OCI-LY7 (cell line): ENCODE measurements at regions not wholly inside any gene's neighbourhood (a gene's known extent, or its start where the extent isn't known, plus 50 kb on each side); places are given as distances from the start of the nearest gene placed in this dataset.

Source experiments
- BruUV-seq: library from RNA; stranded (reverse); fragments of 400-500 nt; replicated peaks from 2 replicates; lab custom pipeline; 2021; lab: Mats Ljungman, UMichigan
- CTCF ChIA-PET: fragments of 300-600 bp; sonication (Branson Sonifier 250); formaldehyde crosslinking; loops from one replicate; lab custom pipeline; 2022; ENCODE audit warnings: antibody characterized with exemption; ENCODE audit not compliant: unreplicated experiment; lab: Charles Lee
- POLR2A ChIA-PET: fragments of 300-600 bp; sonication (Branson Sonifier 250); formaldehyde crosslinking; loops from one replicate; lab custom pipeline; 2022; ENCODE audit warnings: antibody characterized with exemption; lab: Charles Lee
- DNase-seq: peaks from one replicate; pipeline ENCODE4 v3.0.0-alpha.2; 2015; ENCODE audit warnings: low spot score
- H2AFZ ChIP-seq: fragments of 200-600 bp; sonication (generic), shearing (Covaris generic); 2 replicates; pipeline ENCODE4 v1.6.1; 2014; ENCODE audit warnings: mild to moderate bottlenecking, antibody characterized with exemption, low read length, moderate library complexity
- H3K27ac ChIP-seq: fragments of 200-600 bp; sonication (generic); 2 replicates; pipeline ENCODE4 v1.5.1; 2014; ENCODE audit warnings: mixed run types, low read depth, mild to moderate bottlenecking, moderate library complexity, low read length, inconsistent platforms; ENCODE audit not compliant: poor library complexity, severe bottlenecking
- H3K36me3 ChIP-seq: fragments of 200-600 bp; sonication (generic); 2 replicates; pipeline ENCODE4 v1.6.1; 2014; ENCODE audit warnings: mild to moderate bottlenecking, antibody characterized with exemption, low read length, moderate library complexity, mixed read lengths; ENCODE audit not compliant: insufficient read depth
- H3K4me1 ChIP-seq: fragments of 200-600 bp; sonication (generic); 2 replicates; pipeline ENCODE4 v1.5.1; 2014; ENCODE audit warnings: mild to moderate bottlenecking, low read length; ENCODE audit not compliant: insufficient read depth, poor library complexity, severe bottlenecking
- H3K4me2 ChIP-seq: fragments of 200-600 bp; sonication (generic); 2 replicates; pipeline ENCODE4 v1.6.1; 2014; ENCODE audit warnings: mild to moderate bottlenecking, low read length
- H3K4me3 ChIP-seq: fragments of 200-600 bp; sonication (generic); 2 replicates; pipeline ENCODE4 v1.5.1; 2014; ENCODE audit warnings: mild to moderate bottlenecking, low read depth, low read length; ENCODE audit not compliant: poor library complexity, severe bottlenecking
- H3K79me2 ChIP-seq: fragments of 200-600 bp; sonication (generic); 2 replicates; pipeline ENCODE4 v1.6.1; 2016; ENCODE audit warnings: low read depth, mild to moderate bottlenecking, low read length, moderate library complexity, mixed read lengths; ENCODE audit not compliant: insufficient read depth
- H3K9me2 ChIP-seq: fragments of 200-600 bp; sonication (generic); 2 replicates; pipeline ENCODE4 v1.6.1; 2016; ENCODE audit warnings: mild to moderate bottlenecking, low read length, mixed read lengths; ENCODE audit not compliant: insufficient read depth
- H3K9me3 ChIP-seq: fragments of 200-600 bp; sonication (generic); 2 replicates; pipeline ENCODE4 v1.6.1; 2014; ENCODE audit warnings: mild to moderate bottlenecking, mixed run types, low read length, mixed read lengths
- H4K20me1 ChIP-seq: fragments of 200-600 bp; sonication (generic); 2 replicates; pipeline ENCODE4 v1.6.1; 2014; ENCODE audit warnings: mild to moderate bottlenecking, antibody characterized with exemption, low read length, moderate library complexity, mixed read lengths; ENCODE audit not compliant: insufficient read depth
- EZH2phosphoT487 ChIP-seq: fragments of 200-600 bp; sonication (generic); IDR thresholded peaks from 2 replicates; pipeline ENCODE4 v1.6.1; 2018; ENCODE audit warnings: low read depth, borderline replicate concordance, mild to moderate bottlenecking, mixed run types, antibody characterized with exemption, low read length, moderate library complexity, mixed read lengths
- intact Hi-C: fragments of 100-400 bp; cut with micrococcal nuclease; formaldehyde crosslinking; loops from one replicate; pipeline ENCODE4 v1.10.0; 2022; ENCODE audit not compliant: unreplicated experiment
- TF ChIP-seq, protein P1 (sequence below): fragments of 200-600 bp; sonication (generic); conservative IDR thresholded peaks from 2 replicates; pipeline ENCODE4 v1.5.1; 2014; ENCODE audit warnings: mild to moderate bottlenecking, antibody characterized with exemption, low read length, moderate library complexity, mixed read lengths

- Histone ChIP-seq H3K36me3 (no peaks in the 10 kb centered on the region), H3K4me2 (no peak overlapping the region), H3K9me2 (no peaks in the 10 kb centered on the region), H3K9me3 (no peaks in the 10 kb centered on the region), H4K20me1 (no peaks in the 10 kb centered on the region), H3K4me1 (no peaks in the 10 kb centered on the region), H3K27ac (no peak overlapping the region), H3K4me3 (no peak overlapping the region), H3K79me2 (no peaks in the 10 kb centered on the region), H2AFZ (no peak overlapping the region)
- no TSS peak for BruUV-seq
- intact Hi-C loops = no loop called here
- ChIA-PET CTCF (no interaction called here), POLR2A (no interaction called here)
- DNase-seq = no peak
- TF ChIP-seq EZH2phosphoT487 = no peak
- TF ChIP-seq, protein P1, sequence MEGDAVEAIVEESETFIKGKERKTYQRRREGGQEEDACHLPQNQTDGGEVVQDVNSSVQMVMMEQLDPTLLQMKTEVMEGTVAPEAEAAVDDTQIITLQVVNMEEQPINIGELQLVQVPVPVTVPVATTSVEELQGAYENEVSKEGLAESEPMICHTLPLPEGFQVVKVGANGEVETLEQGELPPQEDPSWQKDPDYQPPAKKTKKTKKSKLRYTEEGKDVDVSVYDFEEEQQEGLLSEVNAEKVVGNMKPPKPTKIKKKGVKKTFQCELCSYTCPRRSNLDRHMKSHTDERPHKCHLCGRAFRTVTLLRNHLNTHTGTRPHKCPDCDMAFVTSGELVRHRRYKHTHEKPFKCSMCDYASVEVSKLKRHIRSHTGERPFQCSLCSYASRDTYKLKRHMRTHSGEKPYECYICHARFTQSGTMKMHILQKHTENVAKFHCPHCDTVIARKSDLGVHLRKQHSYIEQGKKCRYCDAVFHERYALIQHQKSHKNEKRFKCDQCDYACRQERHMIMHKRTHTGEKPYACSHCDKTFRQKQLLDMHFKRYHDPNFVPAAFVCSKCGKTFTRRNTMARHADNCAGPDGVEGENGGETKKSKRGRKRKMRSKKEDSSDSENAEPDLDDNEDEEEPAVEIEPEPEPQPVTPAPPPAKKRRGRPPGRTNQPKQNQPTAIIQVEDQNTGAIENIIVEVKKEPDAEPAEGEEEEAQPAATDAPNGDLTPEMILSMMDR = no peak
Observed at GRCh38 chr3:147914532-147914931, 505.4 kb downstream of the ZIC1 start.

DNA sequence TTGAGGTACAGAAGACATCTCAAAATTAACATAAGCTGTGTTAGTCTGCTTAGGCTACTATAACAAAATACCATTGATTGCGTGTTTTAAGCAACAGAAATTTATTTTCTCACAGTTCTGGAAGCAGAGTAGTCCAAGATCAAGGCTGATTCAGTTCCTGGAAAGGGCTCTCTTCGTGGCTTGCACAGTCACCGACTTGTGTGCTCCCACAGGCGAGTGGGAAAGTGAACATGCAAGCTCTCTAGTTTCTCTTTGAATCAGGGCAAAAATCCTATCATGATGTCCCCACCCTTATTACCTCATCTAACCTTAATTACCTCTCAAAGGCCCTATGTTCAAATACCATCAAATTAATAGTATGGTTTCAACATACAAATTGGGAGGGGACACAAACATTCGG lies 505.9 kb downstream of the ZIC1 start:
- no peak overlapping the region for H3K4me3 ChIP-seq
- no peaks in the 10 kb centered on the region for H3K79me2 ChIP-seq
- POLR2A ChIA-PET = interaction anchor here (0.6 kb wide), 1 partner anchor 619 kb away, joined by 3 read pairs; no protein-coding TSS in a partner anchor
- H3K9me3 ChIP-seq = no peaks in the 10 kb centered on the region
- no peaks in the 10 kb centered on the region for H3K4me1 ChIP-seq
- no peak overlapping the region for H2AFZ ChIP-seq
- no TSS peak for BruUV-seq
- no peak overlapping the region for H3K27ac ChIP-seq
- no peak for DNase-seq
- CTCF ChIA-PET = no interaction called here
- no peaks in the 10 kb centered on the region for H4K20me1 ChIP-seq
- H3K9me2 ChIP-seq = no peaks in the 10 kb centered on the region
- TF ChIP-seq, protein P1 = no peak
- TF ChIP-seq EZH2phosphoT487 = no peak
- H3K4me2 ChIP-seq = no peak overlapping the region
- intact Hi-C loops = no loop called here
- no peaks in the 10 kb centered on the region for H3K36me3 ChIP-seq

GRCh38 chr3:147919496-147919895 lies 510.3 kb downstream of the ZIC1 start:
- Histone ChIP-seq H3K27ac (no peak overlapping the region), H3K4me2 (no peak overlapping the region), H3K4me1 (no peaks in the 10 kb centered on the region), H3K36me3 (no peaks in the 10 kb centered on the region), H3K4me3 (no peak overlapping the region), H2AFZ (no peak overlapping the region), H3K9me2 (no peaks in the 10 kb centered on the region), H3K9me3 (no peaks in the 10 kb centered on the region), H3K79me2 (no peaks in the 10 kb centered on the region), H4K20me1 (no peaks in the 10 kb centered on the region)
- ChIA-PET POLR2A (interaction anchor here (0.8 kb wide), 1 partner anchor 11 kb away, joined by 3 read pairs; no protein-coding TSS in a partner anchor), CTCF (no interaction called here)
- TF ChIP-seq, protein P1 = no peak
- TF ChIP-seq EZH2phosphoT487 = no peak
- BruUV-seq = no TSS peak
- intact Hi-C loops = no loop called here
- DNase-seq = no peak
